ENCODE measurements at regions not wholly inside any gene's neighbourhood (a gene's known extent, or its start where the extent isn't known, plus 50 kb on each side); places are given as distances from the start of the nearest gene placed in this dataset.
"Not testable (repeated sequence)": the region's sequence is repeated elsewhere in the genome, so short reads cannot be mapped to it uniquely, and the experiment has no call there.

- H3K4me3 Mint-ChIP-seq (ENCODE audit: unreplicated experiment), result no peak overlapping the region
- CTCF ChIA-PET, result no interaction called here
Measured at GRCh38 chr3:72067721-72068120, 282.8 kb upstream of the PROK2 start.

GRCh38 chr3:72065872-72066641, 281.1 kb upstream of the PROK2 start:
- TF ChIP-seq, protein P1, sequence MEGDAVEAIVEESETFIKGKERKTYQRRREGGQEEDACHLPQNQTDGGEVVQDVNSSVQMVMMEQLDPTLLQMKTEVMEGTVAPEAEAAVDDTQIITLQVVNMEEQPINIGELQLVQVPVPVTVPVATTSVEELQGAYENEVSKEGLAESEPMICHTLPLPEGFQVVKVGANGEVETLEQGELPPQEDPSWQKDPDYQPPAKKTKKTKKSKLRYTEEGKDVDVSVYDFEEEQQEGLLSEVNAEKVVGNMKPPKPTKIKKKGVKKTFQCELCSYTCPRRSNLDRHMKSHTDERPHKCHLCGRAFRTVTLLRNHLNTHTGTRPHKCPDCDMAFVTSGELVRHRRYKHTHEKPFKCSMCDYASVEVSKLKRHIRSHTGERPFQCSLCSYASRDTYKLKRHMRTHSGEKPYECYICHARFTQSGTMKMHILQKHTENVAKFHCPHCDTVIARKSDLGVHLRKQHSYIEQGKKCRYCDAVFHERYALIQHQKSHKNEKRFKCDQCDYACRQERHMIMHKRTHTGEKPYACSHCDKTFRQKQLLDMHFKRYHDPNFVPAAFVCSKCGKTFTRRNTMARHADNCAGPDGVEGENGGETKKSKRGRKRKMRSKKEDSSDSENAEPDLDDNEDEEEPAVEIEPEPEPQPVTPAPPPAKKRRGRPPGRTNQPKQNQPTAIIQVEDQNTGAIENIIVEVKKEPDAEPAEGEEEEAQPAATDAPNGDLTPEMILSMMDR (IDR thresholded peaks at IDR 0.05; ENCODE audit: unreplicated experiment), result no peak
- Mint-ChIP-seq H3K36me3 (ENCODE audit: insufficient read depth, unreplicated experiment) (no peaks in the 10 kb centered on the region), H3K9me3 (ENCODE audit: unreplicated experiment) (peaks cover 6% of the 10 kb centered on the region), H3K4me3 (ENCODE audit: unreplicated experiment) (no peak overlapping the region), H3K4me1 (ENCODE audit: insufficient read depth, unreplicated experiment) (no peaks in the 10 kb centered on the region), H3K27ac (ENCODE audit: low read depth, unreplicated experiment) (no peak overlapping the region), H3K27me3 (ENCODE audit: insufficient read depth, unreplicated experiment) (peaks cover 12% of the 10 kb centered on the region)
- no TSS peak for BruUV-seq (replicated peaks)
- CTCF ChIA-PET, result no interaction called here
- intact Hi-C loops (cut with micrococcal nuclease), result no loop called here
- DNase-seq (ENCODE audit: unreplicated experiment), result no peak
- POLR2A ChIA-PET, result no interaction called here

More at GRCh38 chr3:72067721-72068120, 282.8 kb upstream of the PROK2 start:
- DNase-seq (ENCODE audit: unreplicated experiment), result no peak
- BruUV-seq (replicated peaks), result no TSS peak
- H3K36me3 Mint-ChIP-seq (ENCODE audit: insufficient read depth, unreplicated experiment), result peaks cover 5% of the 10 kb centered on the region
- POLR2A ChIA-PET, result no interaction called here
- H3K9me3 Mint-ChIP-seq (ENCODE audit: unreplicated experiment), result peaks cover 6% of the 10 kb centered on the region
- TF ChIP-seq, protein P1 (IDR thresholded peaks at IDR 0.05; ENCODE audit: unreplicated experiment), result no peak
- no peaks in the 10 kb centered on the region for H3K4me1 Mint-ChIP-seq (ENCODE audit: insufficient read depth, unreplicated experiment)
- intact Hi-C loops (cut with micrococcal nuclease), result no loop called here
- H3K27ac Mint-ChIP-seq (ENCODE audit: low read depth, unreplicated experiment), result no peak overlapping the region
- peaks cover 12% of the 10 kb centered on the region for H3K27me3 Mint-ChIP-seq (ENCODE audit: insufficient read depth, unreplicated experiment)

- intact Hi-C loops (cut with micrococcal nuclease), result no loop called here
- Mint-ChIP-seq H3K27me3 (ENCODE audit: insufficient read depth, unreplicated experiment) (peaks cover 12% of the 10 kb centered on the region), H3K27ac (ENCODE audit: low read depth, unreplicated experiment) (no peak overlapping the region), H3K4me1 (ENCODE audit: insufficient read depth, unreplicated experiment) (no peaks in the 10 kb centered on the region), H3K36me3 (ENCODE audit: insufficient read depth, unreplicated experiment) (no peaks in the 10 kb centered on the region), H3K4me3 (ENCODE audit: unreplicated experiment) (no peak overlapping the region), H3K9me3 (ENCODE audit: unreplicated experiment) (peaks cover 6% of the 10 kb centered on the region)
- BruUV-seq (replicated peaks), result no TSS peak
- ChIA-PET CTCF (no interaction called here), POLR2A (no interaction called here)
- no peak for DNase-seq (ENCODE audit: unreplicated experiment)
- TF ChIP-seq, protein P1 (IDR thresholded peaks at IDR 0.05; ENCODE audit: unreplicated experiment), result no peak
Measured at GRCh38 chr3:72065236-72065635, 280.3 kb upstream of the PROK2 start.

DNA sequence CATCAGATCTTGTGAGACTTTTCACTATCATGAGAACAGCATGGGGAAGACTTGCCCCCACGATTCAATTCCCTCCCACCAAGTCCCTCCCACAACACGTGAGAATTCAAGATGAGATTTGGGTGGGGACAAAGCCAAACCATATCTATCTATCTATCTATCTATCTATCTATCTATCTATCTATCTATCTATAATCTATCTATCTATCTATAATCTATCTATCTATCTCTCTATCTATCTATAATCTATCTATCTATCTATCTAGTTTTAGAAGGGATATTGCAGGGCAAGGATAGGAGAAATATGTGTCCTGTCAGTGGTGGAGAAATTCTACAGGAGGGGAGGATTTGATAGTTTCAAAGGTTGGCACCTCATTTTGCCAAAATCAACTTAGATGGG, 279.8 kb upstream of the PROK2 start:
- H3K9me3 Mint-ChIP-seq (ENCODE audit: unreplicated experiment); H3K36me3 Mint-ChIP-seq (ENCODE audit: insufficient read depth, unreplicated experiment); POLR2A ChIA-PET; H3K27ac Mint-ChIP-seq (ENCODE audit: low read depth, unreplicated experiment); DNase-seq (ENCODE audit: unreplicated experiment); CTCF ChIA-PET; BruUV-seq (replicated peaks); H3K4me3 Mint-ChIP-seq (ENCODE audit: unreplicated experiment); H3K4me1 Mint-ChIP-seq (ENCODE audit: insufficient read depth, unreplicated experiment); intact Hi-C loops (cut with micrococcal nuclease): not testable (repeated sequence)
- peaks cover 12% of the 10 kb centered on the region for H3K27me3 Mint-ChIP-seq (ENCODE audit: insufficient read depth, unreplicated experiment)

- no peak for DNase-seq (ENCODE audit: unreplicated experiment)
- no peaks in the 10 kb centered on the region for H3K36me3 Mint-ChIP-seq (ENCODE audit: insufficient read depth, unreplicated experiment)
- ChIA-PET CTCF (no interaction called here), POLR2A (no interaction called here)
- H3K27me3 Mint-ChIP-seq (ENCODE audit: insufficient read depth, unreplicated experiment), result peaks cover 12% of the 10 kb centered on the region
- TF ChIP-seq, protein P1 (IDR thresholded peaks at IDR 0.05; ENCODE audit: unreplicated experiment), result no peak
- no peaks in the 10 kb centered on the region for H3K4me1 Mint-ChIP-seq (ENCODE audit: insufficient read depth, unreplicated experiment)
- no peak overlapping the region for H3K4me3 Mint-ChIP-seq (ENCODE audit: unreplicated experiment)
- peaks cover 6% of the 10 kb centered on the region for H3K9me3 Mint-ChIP-seq (ENCODE audit: unreplicated experiment)
- BruUV-seq (replicated peaks), result no TSS peak
- no peak overlapping the region for H3K27ac Mint-ChIP-seq (ENCODE audit: low read depth, unreplicated experiment)
- intact Hi-C loops (cut with micrococcal nuclease), result no loop called here
Measured at GRCh38 chr3:72062017-72062416, 277.1 kb upstream of the PROK2 start.

Measured in MCF 10A (cell line).